ENCODE measurements at regions not wholly inside any gene's neighbourhood (a gene's known extent, or its start where the extent isn't known, plus 50 kb on each side); places are given as distances from the start of the nearest gene placed in this dataset.

DNA sequence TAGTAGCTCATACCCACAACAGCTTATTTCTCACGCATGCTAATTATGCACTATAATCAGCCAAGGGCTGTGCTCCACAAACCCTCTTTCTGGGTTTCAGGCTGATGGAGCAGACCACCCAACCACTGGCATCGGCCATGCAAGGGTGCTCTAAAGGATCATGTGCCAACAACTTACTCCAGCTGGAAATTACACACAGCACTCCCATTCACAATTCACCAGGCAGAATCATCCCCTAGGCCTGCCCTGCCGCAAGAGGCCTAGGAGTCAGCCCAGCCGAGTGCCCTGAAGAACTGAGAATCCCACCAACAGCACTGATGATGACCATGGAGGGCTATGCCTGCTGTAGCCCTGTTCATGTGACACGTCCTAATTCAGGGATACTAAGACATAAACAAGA is 216.2 kb upstream of the CHRNA7 start:
- DNase-seq (ENCODE audit: low read depth, low spot score) (no peak), FAIRE-seq (no peak), ATAC-seq (no peak)
- BruUV-seq (replicated peaks), result no TSS peak
- Histone ChIP-seq H3K9me3 (replicated peaks; ENCODE audit: control insufficient read depth, insufficient read depth, low read length) (no peaks in the 10 kb centered on the region), H3K79me2 (ENCODE audit: control insufficient read depth, insufficient read depth, low read length) (no peaks in the 10 kb centered on the region), H3K9ac (ENCODE audit: control insufficient read depth, insufficient read depth, low read length) (no peak overlapping the region), H2AFZ (ENCODE audit: control insufficient read depth, low read depth, low read length) (no peak overlapping the region), H3K36me3 (ENCODE audit: control insufficient read depth in 2 of 2, insufficient read depth in 2 of 2, low read length in 1 of 2) (no peaks in the 10 kb centered on the region), H3K27ac (ENCODE audit: control insufficient read depth, insufficient read depth) (no peak overlapping the region), H3K27me3 (replicated peaks in 1 of 2; ENCODE audit: control insufficient read depth in 2 of 2, insufficient read depth in 2 of 2, low read length in 1 of 2) (peaks cover 0 to 1% of the 10 kb centered on the region in 2 experiments; a peak in 1 of 4 replicates), H3K4me1 (ENCODE audit: control insufficient read depth, insufficient read depth, low read length) (no peaks in the 10 kb centered on the region), H3K4me2 (ENCODE audit: control insufficient read depth, insufficient read depth) (no peak overlapping the region), H3K4me3 (no peak overlapping the region), H4K20me1 (ENCODE audit: control insufficient read depth, insufficient read depth) (no peaks in the 10 kb centered on the region)
- ChIA-PET RAD21 (ENCODE audit: unreplicated experiment) (no interaction called here), CTCF (no interaction called here), POLR2A (no interaction called here), SMC1A (ENCODE audit: uncharacterized antibody, unreplicated experiment) (no interaction called here)
- in situ Hi-C loops (cut with MboI), result no loop called here
- 13% methylated on average over 5 of the region's 5 CpGs for WGBS (ENCODE audit: insufficient coverage, insufficient replicate concordance, low lambda C conversion rate, missing lambda C conversion rate)
- no peak for TF ChIP-seq SMARCA5 (IDR thresholded peaks at IDR 0.05)
- no peak for TF ChIP-seq RAD51 (IDR thresholded peaks at IDR 0.05)
- no peak for TF ChIP-seq SRF (IDR thresholded peaks at IDR 0.05; ENCODE audit: low read depth in 2 of 2, low read length in 2 of 2)
- TF ChIP-seq BRCA1 (IDR thresholded peaks at IDR 0.05; ENCODE audit: low read depth, low read length), result no peak
- TF ChIP-seq CBFB (IDR thresholded peaks at IDR 0.05; ENCODE audit: low read depth), result no peak
- intact Hi-C loops (cut with micrococcal nuclease; ENCODE audit: unreplicated experiment), result no loop called here

DNA sequence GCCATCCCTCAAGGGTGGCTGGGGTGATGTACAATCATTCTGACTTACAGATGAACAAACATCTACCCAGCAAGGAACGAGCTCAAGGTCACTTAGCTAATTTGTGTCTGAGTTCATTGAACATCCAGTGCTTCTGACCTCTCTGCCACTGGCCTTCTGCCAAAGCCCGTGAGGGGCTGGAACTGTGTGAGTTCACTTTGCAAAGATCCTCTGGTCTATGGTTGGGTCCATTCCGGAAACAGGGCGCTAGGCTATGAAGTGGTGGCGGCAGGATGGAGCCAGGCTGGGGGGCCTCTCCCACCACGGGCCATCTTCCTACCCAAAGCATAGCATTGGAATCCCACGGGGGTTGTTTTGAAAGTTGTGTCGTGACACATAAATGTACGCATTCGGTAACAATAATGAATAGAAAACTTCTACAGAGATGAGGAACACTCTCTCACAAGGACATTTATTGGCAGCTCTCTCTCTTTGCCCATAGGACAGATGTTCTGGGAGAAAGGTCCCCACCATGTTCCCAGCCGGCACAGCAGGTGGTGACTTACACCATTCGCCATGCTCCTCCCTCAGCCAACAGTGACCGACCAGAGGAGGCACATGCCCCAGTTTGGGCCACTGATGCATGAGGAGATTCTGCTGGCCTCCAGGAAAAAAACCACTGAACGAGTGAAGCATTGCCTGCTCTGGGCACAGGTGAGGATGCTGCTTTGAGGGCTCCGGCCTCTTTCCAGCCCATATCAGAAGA is 214.7 kb upstream of the CHRNA7 start:
- RAD21 ChIA-PET (ENCODE audit: unreplicated experiment), result no interaction called here

More for the DNA sequence above, 214.7 kb upstream of the CHRNA7 start:
- Histone ChIP-seq H3K27ac (ENCODE audit: control insufficient read depth, insufficient read depth) (no peak overlapping the region), H3K4me3 (no peak overlapping the region), H3K4me1 (ENCODE audit: control insufficient read depth, insufficient read depth, low read length) (no peaks in the 10 kb centered on the region), H3K27me3 (replicated peaks in 1 of 2; ENCODE audit: control insufficient read depth in 2 of 2, insufficient read depth in 2 of 2, low read length in 1 of 2) (peaks cover 0 to 1% of the 10 kb centered on the region in 2 experiments; a peak in 1 of 4 replicates), H2AFZ (ENCODE audit: control insufficient read depth, low read depth, low read length) (no peak overlapping the region), H3K79me2 (ENCODE audit: control insufficient read depth, insufficient read depth, low read length) (no peaks in the 10 kb centered on the region), H3K36me3 (ENCODE audit: control insufficient read depth in 2 of 2, insufficient read depth in 2 of 2, low read length in 1 of 2) (no peaks in the 10 kb centered on the region), H3K9ac (ENCODE audit: control insufficient read depth, insufficient read depth, low read length) (no peak overlapping the region), H3K4me2 (ENCODE audit: control insufficient read depth, insufficient read depth) (no peak overlapping the region), H3K9me3 (replicated peaks; ENCODE audit: control insufficient read depth, insufficient read depth, low read length) (no peaks in the 10 kb centered on the region), H4K20me1 (ENCODE audit: control insufficient read depth, insufficient read depth) (no peaks in the 10 kb centered on the region)
- POLR2A ChIA-PET, result no interaction called here
- WGBS (ENCODE audit: insufficient coverage, insufficient replicate concordance, low lambda C conversion rate, missing lambda C conversion rate), result 41% methylated on average over 15 of the region's 15 CpGs
- CTCF ChIA-PET, result interaction anchor here (1.1 kb wide), 1 partner anchor 14 kb away, joined by 3 read pairs; no protein-coding TSS in a partner anchor
- no peak for FAIRE-seq
- SMC1A ChIA-PET (ENCODE audit: uncharacterized antibody, unreplicated experiment), result no interaction called here
- ATAC-seq, result no peak
- DNase-seq (ENCODE audit: low read depth, low spot score), result no peak
- BruUV-seq (replicated peaks), result no TSS peak
- in situ Hi-C loops (cut with MboI), result no loop called here
- TF ChIP-seq TAF1 (IDR thresholded peaks at IDR 0.05; ENCODE audit: borderline replicate concordance, low read depth, low read length), result no peak
- no peak for TF ChIP-seq BCL11A (IDR thresholded peaks at IDR 0.05; ENCODE audit: low read depth, low read length)
- TF ChIP-seq CBFB (IDR thresholded peaks at IDR 0.05; ENCODE audit: low read depth), result no peak
- TF ChIP-seq CEBPB (IDR thresholded peaks at IDR 0.05; ENCODE audit: borderline replicate concordance in 1 of 2, low read depth in 2 of 2, low read length in 2 of 2), result no peak
- no peak for TF ChIP-seq MYC (IDR thresholded peaks at IDR 0.05; ENCODE audit: insufficient read depth, insufficient read length, insufficient replicate concordance, low read length, severe bottlenecking)
- TF ChIP-seq, protein P1, sequence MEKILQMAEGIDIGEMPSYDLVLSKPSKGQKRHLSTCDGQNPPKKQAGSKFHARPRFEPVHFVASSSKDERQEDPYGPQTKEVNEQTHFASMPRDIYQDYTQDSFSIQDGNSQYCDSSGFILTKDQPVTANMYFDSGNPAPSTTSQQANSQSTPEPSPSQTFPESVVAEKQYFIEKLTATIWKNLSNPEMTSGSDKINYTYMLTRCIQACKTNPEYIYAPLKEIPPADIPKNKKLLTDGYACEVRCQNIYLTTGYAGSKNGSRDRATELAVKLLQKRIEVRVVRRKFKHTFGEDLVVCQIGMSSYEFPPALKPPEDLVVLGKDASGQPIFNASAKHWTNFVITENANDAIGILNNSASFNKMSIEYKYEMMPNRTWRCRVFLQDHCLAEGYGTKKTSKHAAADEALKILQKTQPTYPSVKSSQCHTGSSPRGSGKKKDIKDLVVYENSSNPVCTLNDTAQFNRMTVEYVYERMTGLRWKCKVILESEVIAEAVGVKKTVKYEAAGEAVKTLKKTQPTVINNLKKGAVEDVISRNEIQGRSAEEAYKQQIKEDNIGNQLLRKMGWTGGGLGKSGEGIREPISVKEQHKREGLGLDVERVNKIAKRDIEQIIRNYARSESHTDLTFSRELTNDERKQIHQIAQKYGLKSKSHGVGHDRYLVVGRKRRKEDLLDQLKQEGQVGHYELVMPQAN (conservative IDR thresholded peaks at IDR 0.05), result no peak
- TF ChIP-seq SRF (IDR thresholded peaks at IDR 0.05; ENCODE audit: low read depth in 2 of 2, low read length in 2 of 2), result no peak
- TF ChIP-seq, protein P2, sequence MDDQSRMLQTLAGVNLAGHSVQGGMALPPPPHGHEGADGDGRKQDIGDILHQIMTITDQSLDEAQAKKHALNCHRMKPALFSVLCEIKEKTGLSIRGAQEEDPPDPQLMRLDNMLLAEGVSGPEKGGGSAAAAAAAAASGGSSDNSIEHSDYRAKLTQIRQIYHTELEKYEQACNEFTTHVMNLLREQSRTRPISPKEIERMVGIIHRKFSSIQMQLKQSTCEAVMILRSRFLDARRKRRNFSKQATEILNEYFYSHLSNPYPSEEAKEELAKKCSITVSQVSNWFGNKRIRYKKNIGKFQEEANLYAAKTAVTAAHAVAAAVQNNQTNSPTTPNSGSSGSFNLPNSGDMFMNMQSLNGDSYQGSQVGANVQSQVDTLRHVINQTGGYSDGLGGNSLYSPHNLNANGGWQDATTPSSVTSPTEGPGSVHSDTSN (IDR thresholded peaks at IDR 0.05; ENCODE audit: insufficient replicate concordance, low read depth, low read length), result no peak
- TF ChIP-seq FOXK2 (IDR thresholded peaks at IDR 0.05), result no peak
- no peak for TF ChIP-seq KLF5 (IDR thresholded peaks at IDR 0.05; ENCODE audit: partially characterized antibody)
- intact Hi-C loops (cut with micrococcal nuclease; ENCODE audit: unreplicated experiment), result no loop called here

Measured in GM12878 (cell line).